ENCODE measurements at regions not wholly inside any gene's neighbourhood (a gene's known extent, or its start where the extent isn't known, plus 50 kb on each side); places are given as distances from the start of the nearest gene placed in this dataset.

GRCh38 chr15:66849746-66850077 is 147.7 kb downstream of the SMAD6 start:
- Histone ChIP-seq H3K9ac (no peak overlapping the region), H3K9me3 (ENCODE audit: control insufficient read depth, low read length) (no peaks in the 10 kb centered on the region), H3K4me2 (ENCODE audit: low read length) (no peak overlapping the region), H2AFZ (no peak overlapping the region), H3K27ac (no peak overlapping the region), H3K4me1 (no peaks in the 10 kb centered on the region), H3K36me3 (ENCODE audit: control insufficient read depth, insufficient read depth, low read length) (no peaks in the 10 kb centered on the region), H3K79me2 (no peaks in the 10 kb centered on the region), H3K27me3 (ENCODE audit: control insufficient read depth, insufficient read depth, low read length) (no peaks in the 10 kb centered on the region), H3K4me3 (ENCODE audit: low read depth, low read length) (no peak overlapping the region)
- no peak for TF ChIP-seq CTCF (IDR thresholded peaks at IDR 0.05)

- H3K4me1 ChIP-seq, result no peaks in the 10 kb centered on the region
- peak overlapping the region; percentile 66 for H2AFZ ChIP-seq
- no peaks in the 10 kb centered on the region for H3K79me2 ChIP-seq
- no peaks in the 10 kb centered on the region for H3K9me3 ChIP-seq (ENCODE audit: control insufficient read depth, low read length)
- no peaks in the 10 kb centered on the region for H3K27me3 ChIP-seq (ENCODE audit: control insufficient read depth, insufficient read depth, low read length)
- H3K36me3 ChIP-seq (ENCODE audit: control insufficient read depth, insufficient read depth, low read length), result no peaks in the 10 kb centered on the region
- H3K27ac ChIP-seq, result no peak overlapping the region
- H3K9ac ChIP-seq, result no peak overlapping the region
- no peak overlapping the region for H3K4me3 ChIP-seq (ENCODE audit: low read depth, low read length)
- no peak for TF ChIP-seq CTCF (IDR thresholded peaks at IDR 0.05)
- H3K4me2 ChIP-seq (ENCODE audit: low read length), result no peak overlapping the region
Observed at GRCh38 chr15:66850078-66850991, 148.3 kb downstream of the SMAD6 start.

GRCh38 chr15:66850996-66851310 is 148.9 kb downstream of the SMAD6 start:
- no peaks in the 10 kb centered on the region for H3K9me3 ChIP-seq (ENCODE audit: control insufficient read depth, low read length)
- H2AFZ ChIP-seq, result peak overlapping the region; percentile 81
- no peak overlapping the region for H3K27ac ChIP-seq
- H3K4me3 ChIP-seq (ENCODE audit: low read depth, low read length), result no peak overlapping the region
- no peaks in the 10 kb centered on the region for H3K79me2 ChIP-seq
- H3K27me3 ChIP-seq (ENCODE audit: control insufficient read depth, insufficient read depth, low read length), result no peaks in the 10 kb centered on the region
- TF ChIP-seq CTCF (IDR thresholded peaks at IDR 0.05), result no peak
- no peak overlapping the region for H3K9ac ChIP-seq
- H3K36me3 ChIP-seq (ENCODE audit: control insufficient read depth, insufficient read depth, low read length), result no peaks in the 10 kb centered on the region
- no peaks in the 10 kb centered on the region for H3K4me1 ChIP-seq
- H3K4me2 ChIP-seq (ENCODE audit: low read length), result no peak overlapping the region

- no peak overlapping the region for H3K4me2 ChIP-seq (ENCODE audit: low read length)
- H3K36me3 ChIP-seq (ENCODE audit: control insufficient read depth, insufficient read depth, low read length), result no peaks in the 10 kb centered on the region
- no peak overlapping the region for H3K4me3 ChIP-seq (ENCODE audit: low read depth, low read length)
- H3K27me3 ChIP-seq (ENCODE audit: control insufficient read depth, insufficient read depth, low read length), result no peaks in the 10 kb centered on the region
- peak overlapping the region; percentile 81 for H2AFZ ChIP-seq
- peak; percentile 88 for TF ChIP-seq CTCF (IDR thresholded peaks at IDR 0.05)
- H3K9ac ChIP-seq, result no peak overlapping the region
- no peaks in the 10 kb centered on the region for H3K79me2 ChIP-seq
- H3K27ac ChIP-seq, result no peak overlapping the region
- no peaks in the 10 kb centered on the region for H3K4me1 ChIP-seq
- H3K9me3 ChIP-seq (ENCODE audit: control insufficient read depth, low read length), result no peaks in the 10 kb centered on the region
Observed at GRCh38 chr15:66851311-66852063, 149.5 kb downstream of the SMAD6 start.
